Hematopoietic multipotent progenitor cell treated with erythropoietin and hydrocortisone succinate and interleukin-3 and kit ligand, for 4 days (in vitro differentiated cells): ENCODE measurements at regions not wholly inside any gene's neighbourhood (a gene's known extent, or its start where the extent isn't known, plus 50 kb on each side); places are given as distances from the start of the nearest gene placed in this dataset.
"Not testable (repeated sequence)": the region's sequence is repeated elsewhere in the genome, so short reads cannot be mapped to it uniquely, and the experiment has no call there.

Experiments
- DNase-seq: peaks from one replicate; pipeline ENCODE4 v3.0.0-alpha.2; 2015

- not testable (repeated sequence) for DNase-seq
These were observed 93.2 kb upstream of the GRIN2A start for GRCh38 chr16:10275214-10275996.

GRCh38 chr16:10277597-10277996, 95.4 kb upstream of the GRIN2A start:
- DNase-seq, result no peak

- DNase-seq, result no peak
These were observed 98.3 kb upstream of the GRIN2A start for GRCh38 chr16:10280262-10281170.

- no peak for DNase-seq
These were observed 100.1 kb upstream of the GRIN2A start for GRCh38 chr16:10282367-10282766.

DNA sequence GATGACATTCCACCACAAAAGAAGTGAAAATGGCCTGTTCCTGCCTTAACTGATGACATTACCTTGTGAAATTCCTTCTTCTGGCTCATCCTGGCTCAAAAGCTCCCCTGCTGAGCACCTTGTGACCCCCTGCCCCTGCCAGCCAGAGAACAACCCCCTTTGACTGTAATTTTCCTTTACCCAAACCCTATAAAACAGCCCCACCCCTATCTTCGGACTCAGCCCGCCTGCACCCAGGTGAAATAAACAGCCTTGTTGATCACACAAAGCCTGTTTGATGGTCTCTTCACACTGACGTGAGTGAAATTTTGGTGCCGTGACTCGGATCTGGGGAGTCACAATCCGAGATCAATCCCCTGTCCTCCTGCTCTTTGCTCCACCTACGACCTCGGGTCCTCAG, 101.0 kb upstream of the GRIN2A start:
- DNase-seq, result not testable (repeated sequence)

DNA sequence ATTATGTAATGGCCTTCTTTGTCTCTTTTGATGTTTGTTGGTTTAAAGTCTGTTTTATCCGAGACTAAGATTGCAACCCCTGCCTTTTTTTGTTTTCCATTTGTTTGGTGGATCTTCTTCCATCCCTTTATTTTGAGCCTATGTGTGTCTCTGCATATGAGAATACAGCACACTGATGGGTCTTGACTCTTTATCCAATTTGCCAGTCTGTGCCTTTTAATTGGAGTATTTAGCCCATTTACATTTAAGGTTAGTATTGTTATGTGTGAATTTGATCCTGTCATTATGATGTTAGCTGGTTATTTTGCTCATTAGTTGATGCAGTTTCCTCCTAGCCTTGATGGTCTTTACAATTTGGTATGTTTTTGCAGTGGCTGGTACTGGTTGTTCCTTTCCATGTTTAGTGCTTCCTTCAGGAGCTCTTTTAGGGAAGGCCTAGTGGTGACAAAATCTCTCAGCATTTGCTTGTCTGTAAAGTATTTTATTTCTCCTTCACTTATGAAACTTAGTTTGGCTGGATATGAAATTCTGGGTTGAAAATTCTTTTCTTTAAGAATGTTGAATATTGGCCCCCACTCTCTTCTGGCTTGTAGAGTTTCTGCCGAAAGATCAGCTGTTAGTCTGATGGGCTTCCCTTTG, 95.3 kb upstream of the ATF7IP2 start:
- not testable (repeated sequence) for DNase-seq

DNA sequence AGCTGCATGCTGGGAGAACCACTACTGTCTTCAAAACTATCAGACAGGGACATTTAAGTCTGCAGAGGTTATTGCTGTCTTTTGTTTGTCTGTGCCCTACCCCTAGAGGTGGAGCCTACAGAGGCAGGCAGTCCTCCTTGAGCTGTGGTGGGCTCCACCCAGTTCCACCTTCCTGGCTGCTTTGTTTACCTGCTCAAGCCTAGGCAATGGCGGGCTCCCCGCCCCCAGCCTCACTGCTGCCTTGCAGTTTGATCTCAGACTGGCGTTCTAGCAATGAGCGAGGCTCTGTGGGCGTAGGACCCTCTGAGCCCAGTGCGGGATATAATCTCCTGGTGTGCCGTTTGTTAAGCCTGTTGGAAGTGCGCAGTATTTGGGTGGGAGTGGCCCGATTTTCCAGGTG, 93.7 kb upstream of the ATF7IP2 start:
- not testable (repeated sequence) for DNase-seq

- not testable (repeated sequence) for DNase-seq
These were observed 92.9 kb upstream of the ATF7IP2 start for GRCh38 chr16:10292976-10293375.

DNA sequence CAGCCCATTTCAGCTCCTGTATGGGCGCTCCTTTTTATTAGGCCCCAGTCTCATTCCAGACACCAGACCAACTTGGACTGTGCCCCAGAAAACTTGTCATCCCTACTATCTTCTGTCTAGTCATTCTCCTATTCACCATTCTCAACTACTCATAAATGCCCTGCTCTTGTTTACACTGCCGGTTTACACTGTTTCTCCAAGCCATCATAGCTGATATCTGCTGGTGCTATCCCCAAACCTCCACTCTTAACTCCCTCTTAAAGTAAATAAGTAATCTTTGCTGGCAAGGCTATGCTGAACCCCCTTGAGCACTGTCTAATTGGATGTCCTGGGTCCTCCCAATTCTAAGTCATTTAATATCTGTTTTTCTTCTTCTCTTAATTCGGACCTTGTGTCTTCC, 91.7 kb upstream of the ATF7IP2 start:
- not testable (repeated sequence) for DNase-seq

GRCh38 chr16:10296956-10297340, 88.9 kb upstream of the ATF7IP2 start:
- DNase-seq, result no peak

DNA sequence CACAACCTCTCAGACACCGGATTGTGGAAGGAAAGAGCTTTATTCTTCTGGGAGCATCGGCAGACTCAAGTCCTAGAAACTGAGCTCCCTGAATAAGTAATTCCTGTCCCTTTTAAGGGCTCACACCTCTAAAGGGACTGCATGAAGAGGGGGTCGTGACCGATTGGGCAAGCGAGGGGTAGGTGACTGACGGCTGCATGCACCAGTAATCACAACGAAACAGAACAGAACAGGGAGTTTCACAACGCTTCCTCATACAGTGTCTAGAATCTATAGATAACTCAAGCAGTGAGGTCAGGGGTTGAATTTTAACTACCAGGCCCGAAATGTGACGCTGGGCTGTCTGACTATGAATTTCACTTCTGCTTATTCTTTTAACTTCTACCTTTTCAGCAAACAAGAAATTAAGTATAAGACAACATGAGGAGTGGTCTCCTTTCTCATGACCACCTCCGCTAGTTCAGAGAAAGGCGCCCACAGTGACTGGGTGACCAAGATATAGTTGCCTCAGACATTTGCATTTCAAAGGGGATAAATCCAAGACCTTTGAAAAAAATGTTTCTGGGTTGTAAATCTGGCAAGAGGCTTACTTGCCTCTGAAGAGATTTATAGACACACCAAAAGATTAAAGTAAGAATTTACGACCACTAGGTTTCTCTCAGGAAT, 88.4 kb upstream of the ATF7IP2 start:
- DNase-seq, result peak; percentile 28

- no peak for DNase-seq
These were observed 85.0 kb upstream of the ATF7IP2 start for GRCh38 chr16:10300905-10301304.

GRCh38 chr16:10301547-10301946, 84.3 kb upstream of the ATF7IP2 start:
- DNase-seq, result not testable (repeated sequence)

DNA sequence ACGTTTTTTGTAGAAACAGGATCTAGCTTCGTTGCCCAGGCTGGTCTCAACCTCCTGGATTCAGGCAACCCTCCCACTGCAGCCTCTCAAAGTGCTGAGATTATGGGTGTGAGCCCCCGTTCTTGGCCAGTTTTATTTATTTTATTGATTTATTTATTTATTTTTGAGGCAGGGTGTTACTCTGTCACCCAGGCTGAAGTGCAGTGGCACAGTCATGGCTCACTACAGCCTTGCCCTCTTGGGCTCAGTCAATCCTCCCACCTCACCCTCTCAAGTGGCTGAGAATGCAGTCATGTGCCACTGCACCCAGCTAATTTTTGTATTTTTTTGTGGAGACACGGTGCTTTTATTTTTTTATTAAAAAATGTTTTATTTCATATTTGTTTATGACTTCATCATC, 79.9 kb upstream of the ATF7IP2 start:
- DNase-seq, result no peak

GRCh38 chr16:10308305-10309193, 77.3 kb upstream of the ATF7IP2 start:
- no peak for DNase-seq

DNA sequence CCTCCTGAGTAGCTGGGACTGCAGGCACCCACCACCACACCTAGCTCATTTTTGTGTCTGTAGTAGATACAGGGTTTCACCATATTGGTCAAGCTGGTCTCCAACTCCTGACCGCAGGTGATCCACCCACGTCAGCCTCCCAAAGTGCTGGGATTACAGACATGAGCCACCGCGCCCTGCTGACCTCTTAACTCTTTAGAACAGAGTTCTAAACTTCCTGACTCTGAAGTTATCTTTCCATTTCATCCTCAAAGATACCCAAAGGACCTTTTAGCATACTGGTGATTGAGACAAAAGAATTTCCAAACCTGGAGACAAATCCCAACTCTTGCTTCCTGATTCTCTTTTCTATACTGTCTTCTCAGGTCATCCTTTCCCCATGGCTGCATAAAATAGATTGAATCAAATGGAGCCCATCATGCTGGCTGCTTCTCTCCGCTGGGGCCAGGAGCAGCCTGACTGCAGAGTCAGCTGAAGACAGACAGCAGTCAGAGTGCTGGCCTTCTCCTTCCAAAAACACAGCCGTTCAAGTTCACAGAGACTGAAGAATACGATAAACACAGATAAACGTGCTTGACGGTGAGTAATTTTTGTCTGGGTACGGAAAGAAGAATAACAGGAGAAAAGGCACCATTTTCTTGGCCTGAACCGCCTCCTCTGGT, 76.5 kb upstream of the ATF7IP2 start:
- DNase-seq, result no peak

DNA sequence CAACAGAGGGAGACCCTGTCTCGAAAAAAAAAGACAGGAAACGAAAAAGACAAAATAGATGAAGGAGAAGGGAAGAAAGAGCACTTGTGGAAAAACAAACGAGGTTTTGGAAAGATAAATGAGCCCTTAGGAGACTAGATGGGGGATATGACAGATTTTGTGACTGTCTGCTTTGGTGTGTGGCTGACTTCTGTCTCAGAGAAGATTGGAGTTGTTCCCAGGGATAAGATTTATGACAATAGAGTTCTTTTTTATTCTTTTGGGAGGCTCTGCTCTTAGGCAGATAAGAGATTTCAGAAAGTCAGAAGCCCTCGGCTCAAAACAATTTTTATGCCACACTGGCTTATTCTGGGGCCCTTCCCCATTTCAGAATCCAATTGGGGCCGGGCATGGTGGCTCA, 73.9 kb upstream of the ATF7IP2 start:
- no peak for DNase-seq

DNA sequence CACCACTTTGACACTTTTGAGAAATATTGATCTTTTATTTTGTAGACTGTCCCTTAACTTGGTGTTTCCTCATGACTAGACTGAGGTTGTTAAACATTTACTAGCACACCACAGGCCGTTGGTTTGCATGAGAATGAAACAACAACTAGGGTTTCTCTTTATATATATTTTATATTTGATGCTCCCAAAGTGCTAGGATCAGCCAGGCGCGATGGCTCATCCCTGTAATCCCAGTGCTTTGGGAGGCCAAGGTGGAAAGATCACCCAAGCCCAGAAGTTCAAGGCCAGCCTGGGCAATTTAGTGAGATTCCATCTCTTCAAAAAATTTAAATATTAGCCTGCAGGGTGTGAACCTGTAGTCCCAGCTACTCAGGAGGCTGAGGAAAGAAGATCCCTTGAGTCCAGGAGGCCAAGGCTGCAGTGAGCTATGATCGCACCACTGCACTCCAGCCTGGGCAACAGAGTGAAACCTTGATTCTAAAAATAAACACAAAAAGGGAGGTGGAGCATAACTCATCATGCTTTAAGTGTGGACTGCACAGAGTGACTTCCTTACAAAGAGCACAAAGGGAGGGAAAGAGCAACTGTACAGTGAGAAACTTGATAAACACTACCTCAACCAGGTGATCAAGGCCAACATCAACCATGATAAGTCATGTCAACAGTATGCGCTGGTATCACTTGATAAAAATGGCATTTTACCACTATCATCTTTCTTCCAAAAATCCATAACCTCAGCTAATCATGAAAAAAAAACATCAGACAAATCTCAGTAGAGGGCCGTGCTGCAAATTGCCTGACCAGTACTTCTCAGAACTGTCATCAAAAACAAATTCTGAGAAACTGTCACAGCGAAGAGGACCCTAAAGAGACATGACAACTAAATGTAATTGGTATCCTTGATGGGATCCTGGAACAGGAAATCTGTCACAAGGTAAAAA, 72.8 kb upstream of the ATF7IP2 start:
- no peak for DNase-seq

GRCh38 chr16:10314317-10314716, 71.5 kb upstream of the ATF7IP2 start:
- DNase-seq, result no peak

- DNase-seq, result peak; percentile 81
These were observed 71.0 kb upstream of the ATF7IP2 start for GRCh38 chr16:10314811-10315210.
